Heart left ventricle (tissue), 13 donors: ENCODE measurements at regions not wholly inside any gene's neighbourhood (a gene's known extent, or its start where the extent isn't known, plus 50 kb on each side); places are given as distances from the start of the nearest gene placed in this dataset.

Experiments
- CTCF ChIP-seq, 12 donors: fragments of 200-600 bp; sonication (generic) in 4 of 12; IDR thresholded peaks; one replicate each; pipeline versions ENCODE4 v1.5.0 to v1.8.0; 2018 to 2022; ENCODE audit warnings: antibody characterized with exemption in 12 of 12, mild to moderate bottlenecking in 5 of 12
- POLR2A ChIP-seq, 2 donors: fragments of 450-650 bp; IDR thresholded peaks; one replicate each; pipeline ENCODE4 v1.6.1; 2017; ENCODE audit warnings: antibody characterized with exemption in 2 of 2, mild to moderate bottlenecking in 2 of 2, moderate library complexity in 2 of 2
- donor health status: ischemic (EF 13 %, LVEDD 7.1; RV severe dilation, severe dysfunction).
- donor health status: DM: no; HTN: yes; CAD: no.
- donor health status: DM: no; HTN: no; CAD: no.
- donor health status: ischemic (EF 25% LVEDD 6.9; RV normal size, moderate dysfunction).
- donor health status: ischemic (EF 25% LVEDD 5.7; RV mildly dilated, moderate dysfunction).
- donor health status: ischemic (EF 35%, LVEDD 5.7; RV mildly dilated, moderate dysfunction).
- donor health status: nonischemic (EF 11% LVEDD 7.7; RV severe dilation, severe dysfunction).
- donor health status: DM: yes; HTN: yes; CAD: no.
- donor health status: PGD.
- donor health status: ischemic (EF 29% LVEDD 5.4; RV normal size, mild dysfunction).
- donor health status: nonischemic (EF 23%, LVEDD 6.1; RV moderate dilation, normal function).

- TF ChIP-seq CTCF (IDR thresholded peaks at IDR 0.05) (no peak), POLR2A (IDR thresholded peaks at IDR 0.05) (no peak)
These were observed 70.9 kb upstream of the OTX2 start for GRCh38 chr14:56881181-56881580.
